Panc1 (cell line): ENCODE measurements at regions not wholly inside any gene's neighbourhood (a gene's known extent, or its start where the extent isn't known, plus 50 kb on each side); places are given as distances from the start of the nearest gene placed in this dataset.

Experiments
- ATAC-seq: fragments of 200-7000 bp; cut with Tn5 transposase; 2 replicates; pipeline ENCODE4 v1.9.1; 2020; ENCODE audit warnings: mild to moderate bottlenecking, moderate library complexity
- BruUV-seq: library from RNA; stranded (reverse); fragments of 400-500 nt; replicated peaks from 2 replicates; lab custom pipeline; 2021; lab: Mats Ljungman, UMichigan
- CTCF ChIA-PET: fragments of 300-600 bp; sonication (Branson Sonifier 250); formaldehyde crosslinking; loops from one replicate; lab custom pipeline; 2022; ENCODE audit warnings: antibody characterized with exemption; lab: Charles Lee
- POLR2A ChIA-PET: fragments of 300-600 bp; sonication (Branson Sonifier 250); formaldehyde crosslinking; loops from one replicate; lab custom pipeline; 2022; ENCODE audit warnings: antibody characterized with exemption; lab: Charles Lee
- DNase-seq: peaks from one replicate; pipeline ENCODE4 v3.0.0-alpha.2; 2010; ENCODE audit warnings: low read depth, low spot score
- H3K27ac ChIP-seq: 2 replicates; pipeline ENCODE4 v1.5.1; 2011; ENCODE audit warnings: mild to moderate bottlenecking, low read length, inconsistent platforms
- H3K27me3 ChIP-seq: fragments of 200-500 bp; sonication (Bioruptor generic); 2 replicates; pipeline ENCODE4 v1.6.0; 2014; ENCODE audit warnings: low read length, inconsistent platforms; ENCODE audit not compliant: control insufficient read depth, insufficient read depth
- H3K36me3 ChIP-seq: fragments of 200-500 bp; sonication (Bioruptor generic); 2 replicates; pipeline ENCODE4 v1.5.1; 2014; ENCODE audit warnings: inconsistent platforms, mild to moderate bottlenecking, low read length, moderate library complexity; ENCODE audit not compliant: control insufficient read depth, insufficient read depth
- H3K4me1 ChIP-seq: 2 replicates; pipeline ENCODE4 v1.5.1; 2011; ENCODE audit warnings: inconsistent platforms, mild to moderate bottlenecking, low read length, moderate library complexity; ENCODE audit not compliant: control insufficient read depth, insufficient read depth
- H3K4me3 ChIP-seq, 2 experiments: 2 replicates each; pipeline ENCODE4 v1.5.1; 2011 to 2012; ENCODE audit warnings: low read depth in 2 of 2, low read length in 2 of 2, mild to moderate bottlenecking in 2 of 2, inconsistent platforms in 1 of 2, moderate library complexity in 1 of 2
- H3K9me3 ChIP-seq: fragments of 200-500 bp; sonication (Bioruptor generic); 2 replicates; pipeline ENCODE4 v1.5.1; 2014; ENCODE audit warnings: low read depth, mild to moderate bottlenecking, inconsistent platforms, low read length, moderate library complexity; ENCODE audit not compliant: control insufficient read depth, insufficient read depth
- POLR2AphosphoS5 ChIP-seq: IDR thresholded peaks from 2 replicates; pipeline ENCODE4 v1.6.1; 2012; ENCODE audit warnings: mild to moderate bottlenecking, low read depth, low read length, moderate library complexity
- SIN3A ChIP-seq: IDR thresholded peaks from 2 replicates; pipeline ENCODE4 v1.6.1; 2012; ENCODE audit warnings: low read depth, mild to moderate bottlenecking, low read length, moderate library complexity, borderline replicate concordance; ENCODE audit not compliant: insufficient read depth
- TCF7L2 ChIP-seq: IDR thresholded peaks from 2 replicates; pipeline ENCODE4 v1.6.1; 2011; ENCODE audit warnings: mild to moderate bottlenecking, low read depth, low read length, inconsistent platforms
- in situ Hi-C: cut with HindIII; loops from 2 replicates; pipeline ENCODE4 v1.10.0; 2016; ENCODE audit warnings: low sequenced_read_pairs, low pct_unique_long_range_greater_than_20kb
- intact Hi-C: fragments of 100-400 bp; cut with micrococcal nuclease; formaldehyde crosslinking; loops from one replicate; pipeline ENCODE4 v1.10.0; 2022; ENCODE audit not compliant: unreplicated experiment
- TF ChIP-seq, protein P1 (sequence below): fragments of 450-650 bp; IDR thresholded peaks from 2 replicates; pipeline ENCODE4 v1.5.1; 2017; ENCODE audit warnings: mild to moderate bottlenecking
- TF ChIP-seq, protein P2 (sequence below), 2 experiments: IDR thresholded peaks; 2 replicates each; pipeline ENCODE4 v1.6.1; 2011 to 2012; ENCODE audit warnings: low read depth in 2 of 2, control low read depth in 1 of 2, low read length in 1 of 2, mild to moderate bottlenecking in 1 of 2, moderate library complexity in 1 of 2; ENCODE audit not compliant: insufficient read depth in 1 of 2

DNA sequence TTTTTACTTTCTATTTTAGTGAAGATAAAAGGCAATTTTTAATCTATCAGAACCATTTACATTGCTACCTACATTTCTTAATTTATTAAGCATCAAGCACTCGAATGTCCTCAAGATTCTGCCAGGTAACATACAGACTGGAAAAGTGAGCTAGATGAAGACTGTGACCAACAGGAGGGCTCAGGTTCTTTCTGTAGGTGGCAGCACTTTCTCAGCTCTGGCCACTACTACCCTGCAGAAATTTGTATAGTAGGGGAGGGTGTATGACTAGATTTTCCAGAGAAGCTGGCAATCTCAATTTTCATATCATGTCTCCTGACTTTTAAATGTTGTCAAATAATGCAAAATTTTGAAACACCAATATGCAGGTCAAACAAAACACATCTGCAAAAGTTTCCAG, 165.0 kb upstream of the SUCLG2 start:
- no peak overlapping the region for H3K4me3 ChIP-seq
- no peaks in the 10 kb centered on the region for H3K9me3 ChIP-seq
- TF ChIP-seq, protein P1, sequence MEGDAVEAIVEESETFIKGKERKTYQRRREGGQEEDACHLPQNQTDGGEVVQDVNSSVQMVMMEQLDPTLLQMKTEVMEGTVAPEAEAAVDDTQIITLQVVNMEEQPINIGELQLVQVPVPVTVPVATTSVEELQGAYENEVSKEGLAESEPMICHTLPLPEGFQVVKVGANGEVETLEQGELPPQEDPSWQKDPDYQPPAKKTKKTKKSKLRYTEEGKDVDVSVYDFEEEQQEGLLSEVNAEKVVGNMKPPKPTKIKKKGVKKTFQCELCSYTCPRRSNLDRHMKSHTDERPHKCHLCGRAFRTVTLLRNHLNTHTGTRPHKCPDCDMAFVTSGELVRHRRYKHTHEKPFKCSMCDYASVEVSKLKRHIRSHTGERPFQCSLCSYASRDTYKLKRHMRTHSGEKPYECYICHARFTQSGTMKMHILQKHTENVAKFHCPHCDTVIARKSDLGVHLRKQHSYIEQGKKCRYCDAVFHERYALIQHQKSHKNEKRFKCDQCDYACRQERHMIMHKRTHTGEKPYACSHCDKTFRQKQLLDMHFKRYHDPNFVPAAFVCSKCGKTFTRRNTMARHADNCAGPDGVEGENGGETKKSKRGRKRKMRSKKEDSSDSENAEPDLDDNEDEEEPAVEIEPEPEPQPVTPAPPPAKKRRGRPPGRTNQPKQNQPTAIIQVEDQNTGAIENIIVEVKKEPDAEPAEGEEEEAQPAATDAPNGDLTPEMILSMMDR: peak; percentile 31; the same call in 1 of the 2 replicates
- no peak for TF ChIP-seq SIN3A
- no peak for DNase-seq
- no peaks in the 10 kb centered on the region for H3K4me1 ChIP-seq
- no TSS peak for BruUV-seq
- intact Hi-C loops: no loop called here
- H3K27ac ChIP-seq: no peak overlapping the region
- ChIA-PET POLR2A (no interaction called here), CTCF (no interaction called here)
- no peak for ATAC-seq
- H3K27me3 ChIP-seq: no peaks in the 10 kb centered on the region
- no peaks in the 10 kb centered on the region for H3K36me3 ChIP-seq
- in situ Hi-C loops: no loop called here

DNA sequence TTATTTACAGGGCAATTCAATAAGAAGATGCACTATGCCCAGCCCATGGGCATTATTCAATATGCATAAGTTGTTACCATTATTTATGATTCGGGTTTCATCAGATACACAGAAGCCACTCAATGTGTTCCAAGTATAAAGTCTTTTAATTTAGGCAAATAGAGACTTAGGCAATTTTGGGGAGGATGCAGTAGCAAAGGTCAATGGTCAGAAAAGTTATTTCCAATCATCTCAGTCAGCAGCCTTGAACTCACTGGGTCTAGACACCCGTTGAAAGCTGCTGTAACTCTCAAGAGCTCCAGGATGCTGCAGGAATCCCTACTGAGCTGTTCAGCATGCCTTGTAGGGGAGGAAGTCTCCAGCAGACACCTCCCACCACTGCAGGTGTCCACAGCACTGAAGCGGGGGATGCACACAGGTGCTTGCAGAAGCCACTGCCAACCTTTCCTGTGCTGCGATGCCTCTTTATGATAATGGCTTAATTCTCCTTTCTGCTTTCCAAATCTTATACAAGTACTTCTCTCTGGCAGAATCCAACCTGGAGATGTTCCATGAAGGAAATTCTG, 155.0 kb upstream of the SUCLG2 start:
- intact Hi-C loops: no loop called here
- ChIA-PET CTCF (no interaction called here), POLR2A (no interaction called here)
- H3K9me3 ChIP-seq: no peaks in the 10 kb centered on the region
- no TSS peak for BruUV-seq
- in situ Hi-C loops: no loop called here
- no peak overlapping the region for H3K27ac ChIP-seq
- TF ChIP-seq POLR2AphosphoS5 (no peak), TCF7L2 (no peak), SIN3A (no peak)
- TF ChIP-seq, protein P1: no peak
- TF ChIP-seq, protein P2, sequence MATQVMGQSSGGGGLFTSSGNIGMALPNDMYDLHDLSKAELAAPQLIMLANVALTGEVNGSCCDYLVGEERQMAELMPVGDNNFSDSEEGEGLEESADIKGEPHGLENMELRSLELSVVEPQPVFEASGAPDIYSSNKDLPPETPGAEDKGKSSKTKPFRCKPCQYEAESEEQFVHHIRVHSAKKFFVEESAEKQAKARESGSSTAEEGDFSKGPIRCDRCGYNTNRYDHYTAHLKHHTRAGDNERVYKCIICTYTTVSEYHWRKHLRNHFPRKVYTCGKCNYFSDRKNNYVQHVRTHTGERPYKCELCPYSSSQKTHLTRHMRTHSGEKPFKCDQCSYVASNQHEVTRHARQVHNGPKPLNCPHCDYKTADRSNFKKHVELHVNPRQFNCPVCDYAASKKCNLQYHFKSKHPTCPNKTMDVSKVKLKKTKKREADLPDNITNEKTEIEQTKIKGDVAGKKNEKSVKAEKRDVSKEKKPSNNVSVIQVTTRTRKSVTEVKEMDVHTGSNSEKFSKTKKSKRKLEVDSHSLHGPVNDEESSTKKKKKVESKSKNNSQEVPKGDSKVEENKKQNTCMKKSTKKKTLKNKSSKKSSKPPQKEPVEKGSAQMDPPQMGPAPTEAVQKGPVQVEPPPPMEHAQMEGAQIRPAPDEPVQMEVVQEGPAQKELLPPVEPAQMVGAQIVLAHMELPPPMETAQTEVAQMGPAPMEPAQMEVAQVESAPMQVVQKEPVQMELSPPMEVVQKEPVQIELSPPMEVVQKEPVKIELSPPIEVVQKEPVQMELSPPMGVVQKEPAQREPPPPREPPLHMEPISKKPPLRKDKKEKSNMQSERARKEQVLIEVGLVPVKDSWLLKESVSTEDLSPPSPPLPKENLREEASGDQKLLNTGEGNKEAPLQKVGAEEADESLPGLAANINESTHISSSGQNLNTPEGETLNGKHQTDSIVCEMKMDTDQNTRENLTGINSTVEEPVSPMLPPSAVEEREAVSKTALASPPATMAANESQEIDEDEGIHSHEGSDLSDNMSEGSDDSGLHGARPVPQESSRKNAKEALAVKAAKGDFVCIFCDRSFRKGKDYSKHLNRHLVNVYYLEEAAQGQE (IDR thresholded peaks at IDR 0.05; ENCODE audit: insufficient read depth in 1 of 2, low read depth in 2 of 2, low read length in 1 of 2): no peak
- H3K4me1 ChIP-seq: no peaks in the 10 kb centered on the region
- H3K27me3 ChIP-seq: no peaks in the 10 kb centered on the region
- ATAC-seq: no peak
- DNase-seq: no peak
- no peak overlapping the region for H3K4me3 ChIP-seq
- no peaks in the 10 kb centered on the region for H3K36me3 ChIP-seq
